ENCODE measurements at regions not wholly inside any gene's neighbourhood (a gene's known extent, or its start where the extent isn't known, plus 50 kb on each side); places are given as distances from the start of the nearest gene placed in this dataset.

DNA sequence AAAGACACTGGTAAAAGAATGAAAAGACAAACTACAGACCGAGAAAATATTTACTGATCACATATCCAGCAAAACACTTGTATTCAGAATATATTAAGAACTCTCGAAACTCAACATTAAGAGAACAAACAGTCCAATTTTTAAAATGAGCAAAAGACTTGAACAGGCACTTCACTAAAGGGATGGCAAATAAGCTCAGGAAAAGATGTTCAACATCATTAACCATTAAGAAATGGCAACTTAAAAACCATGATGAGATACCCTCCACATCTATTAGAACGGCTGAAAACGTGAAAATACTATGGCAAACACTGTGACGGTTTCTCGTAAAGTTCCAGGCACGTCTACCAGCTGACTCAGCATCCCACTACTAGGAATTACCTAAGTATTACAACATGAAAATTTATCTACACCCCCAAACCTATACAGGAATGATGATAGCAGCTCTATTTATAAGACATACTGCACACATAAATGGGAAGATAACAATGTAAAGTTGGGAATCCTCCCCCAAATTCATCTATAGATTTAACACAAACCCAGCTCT lies 86.1 kb upstream of the PROK2 start:
- TF ChIP-seq CTCF (IDR thresholded peaks at IDR 0.05), result no peak

DNA sequence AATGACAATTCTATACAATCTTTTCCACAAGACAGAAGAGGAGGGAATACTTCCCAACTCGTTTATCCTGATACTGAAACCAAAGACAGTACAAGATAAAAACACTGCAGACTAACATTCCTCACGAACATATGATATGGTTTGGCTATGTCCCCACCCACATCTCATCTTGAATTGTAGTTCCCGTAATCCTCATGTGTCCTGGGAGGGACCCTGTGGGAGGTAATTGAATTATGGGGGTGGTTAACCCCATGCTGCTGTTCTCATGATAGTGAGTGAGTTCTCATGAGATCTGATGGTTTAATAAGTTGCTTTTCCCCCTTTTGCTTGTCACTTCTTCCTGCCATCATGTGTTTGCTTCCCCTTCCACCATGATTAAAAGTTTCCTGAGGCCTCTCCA lies 83.9 kb upstream of the PROK2 start:
- no peak for TF ChIP-seq CTCF (IDR thresholded peaks at IDR 0.05)

DNA sequence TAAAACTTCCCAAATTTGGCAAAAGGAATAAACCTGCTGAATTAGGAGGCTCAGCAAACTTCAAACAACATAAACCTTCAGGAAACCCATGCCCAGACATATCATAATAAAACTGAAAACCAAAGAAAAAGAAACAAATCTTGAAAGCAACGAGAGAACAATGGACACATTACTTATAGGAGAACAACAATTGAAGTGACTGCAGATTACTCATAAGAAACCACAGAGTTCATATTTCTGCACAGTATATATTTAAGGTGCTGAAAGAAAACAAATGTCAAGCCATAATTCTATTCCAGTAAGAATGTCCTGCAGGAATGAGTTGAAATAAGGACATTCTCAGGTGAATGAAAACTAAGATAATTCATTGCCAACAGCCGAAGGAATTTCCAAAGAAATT lies 80.8 kb upstream of the PROK2 start:
- no peak for TF ChIP-seq CTCF (IDR thresholded peaks at IDR 0.05)

- no peak for TF ChIP-seq CTCF (IDR thresholded peaks at IDR 0.05)
Measured at GRCh38 chr3:71863563-71864190, 78.7 kb upstream of the PROK2 start.

GRCh38 chr3:71862371-71863140 lies 77.6 kb upstream of the PROK2 start:
- no peak for TF ChIP-seq CTCF (IDR thresholded peaks at IDR 0.05)

DNA sequence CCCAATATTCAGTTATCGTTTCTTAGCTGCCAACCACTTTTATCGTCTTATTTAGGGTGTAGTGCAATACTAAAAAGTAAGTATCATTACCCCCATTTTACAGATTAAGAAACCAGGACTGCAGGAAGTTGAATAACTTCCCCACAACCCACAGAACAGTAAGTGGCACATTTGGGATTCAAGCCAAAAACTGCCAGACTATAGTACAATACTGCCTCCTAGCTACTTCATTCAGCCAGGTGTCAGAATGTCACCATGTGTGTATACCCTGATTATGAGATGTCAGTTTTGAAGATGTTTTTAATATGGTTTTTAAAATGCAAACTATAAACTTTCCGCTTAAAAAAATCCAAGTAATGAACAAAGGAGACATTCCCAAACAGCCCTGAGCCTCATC lies 74.2 kb upstream of the PROK2 start:
- peak; percentile 83 for TF ChIP-seq CTCF (IDR thresholded peaks at IDR 0.05)

DNA sequence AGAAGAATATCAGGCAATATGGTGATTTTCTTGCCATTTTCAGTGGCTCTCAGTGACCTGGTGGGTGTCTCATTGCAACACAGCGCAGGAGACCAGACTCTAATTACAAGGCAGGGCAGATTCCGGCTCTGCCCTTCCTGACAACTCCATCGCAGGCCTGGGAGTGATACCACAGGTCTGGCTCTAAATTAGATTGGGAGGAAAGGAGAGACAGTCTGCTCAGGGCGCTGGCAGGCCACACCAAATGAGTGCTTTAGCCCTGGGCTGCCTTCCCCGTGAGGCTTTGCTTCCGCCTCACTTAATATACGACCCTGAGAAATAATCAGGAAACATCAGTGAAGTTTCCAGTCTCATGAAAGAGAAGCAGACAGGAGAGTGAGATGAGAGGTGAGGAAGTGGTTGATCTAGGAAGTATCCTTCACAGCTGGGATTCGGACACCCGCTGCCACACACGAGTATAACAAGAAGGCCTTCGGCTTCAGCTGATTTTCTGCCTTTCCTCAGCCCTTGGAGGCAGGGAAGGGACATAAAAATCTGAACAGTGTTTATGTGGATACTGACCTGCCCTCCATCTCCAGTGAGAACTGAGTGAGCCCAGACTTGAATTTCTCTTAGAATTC lies 73.7 kb upstream of the PROK2 start:
- no peak for TF ChIP-seq CTCF (IDR thresholded peaks at IDR 0.05)
